ENCODE measurements at regions not wholly inside any gene's neighbourhood (a gene's known extent, or its start where the extent isn't known, plus 50 kb on each side); places are given as distances from the start of the nearest gene placed in this dataset.

DNA sequence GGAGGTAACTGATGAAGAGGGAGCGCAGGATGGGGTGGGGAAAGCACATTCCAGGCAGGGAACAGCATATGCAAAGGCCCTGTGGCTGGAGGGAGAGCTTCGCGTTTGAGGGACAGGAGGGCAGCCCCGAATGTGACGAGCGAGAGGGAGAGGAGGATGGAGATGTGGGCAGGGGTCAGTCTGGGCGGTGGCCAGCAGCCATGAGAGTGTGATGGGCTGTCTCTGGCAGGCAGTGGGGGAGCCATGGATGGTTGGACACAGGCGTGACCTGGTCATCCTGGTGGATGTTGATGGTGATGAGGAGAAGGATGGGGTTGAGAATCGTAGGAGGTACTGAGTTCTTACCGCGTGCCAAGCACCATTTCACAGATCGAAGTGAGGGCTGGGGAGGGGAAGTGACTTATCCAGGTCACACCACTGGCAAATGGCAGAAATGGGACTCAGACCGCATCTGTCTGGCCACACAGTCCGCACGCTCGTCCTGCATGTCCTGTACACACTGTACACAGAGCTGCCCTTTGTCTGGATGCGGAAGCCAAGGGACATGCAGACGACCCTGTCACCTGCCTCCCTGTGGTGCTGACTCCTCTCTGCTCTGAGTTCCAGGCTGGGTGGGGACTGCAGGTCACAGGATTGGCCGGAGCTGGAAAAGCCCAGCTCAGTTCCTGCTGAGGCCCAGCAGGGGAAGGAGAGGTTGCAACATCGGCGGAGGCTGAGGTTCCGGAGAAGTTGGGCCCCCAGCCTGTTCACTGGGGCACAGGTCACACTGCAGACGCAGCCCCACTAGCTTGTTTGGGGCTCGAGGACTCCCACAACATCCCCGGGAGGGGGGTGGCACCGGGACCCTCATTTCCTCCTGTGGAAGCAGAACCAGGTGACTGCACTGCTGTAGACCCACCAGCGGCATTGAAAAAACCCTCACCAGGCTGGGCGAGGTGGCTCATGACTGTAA, 165.6 kb upstream of the IER5L start:
- no peak for TF ChIP-seq CTCF (conservative IDR thresholded peaks at IDR 0.05; ENCODE audit: low read depth, low read length)
- no peak for TF ChIP-seq EZH2 (IDR thresholded peaks at IDR 0.05; ENCODE audit: low read length, unreplicated experiment)
- no peak for TF ChIP-seq EZH2phosphoT487 (IDR thresholded peaks at IDR 0.05; ENCODE audit: borderline replicate concordance, low read length)

Data from PC-3 (cell line).